HS-5 (cell line): ENCODE measurements at regions not wholly inside any gene's neighbourhood (a gene's known extent, or its start where the extent isn't known, plus 50 kb on each side); places are given as distances from the start of the nearest gene placed in this dataset.
"Not testable (repeated sequence)": the region's sequence is repeated elsewhere in the genome, so short reads cannot be mapped to it uniquely, and the experiment has no call there.

ENCODE experiments used
- DNase-seq: peaks from one replicate; pipeline ENCODE4 v3.0.0-alpha.2; 2012; ENCODE audit warnings: low read depth

DNA sequence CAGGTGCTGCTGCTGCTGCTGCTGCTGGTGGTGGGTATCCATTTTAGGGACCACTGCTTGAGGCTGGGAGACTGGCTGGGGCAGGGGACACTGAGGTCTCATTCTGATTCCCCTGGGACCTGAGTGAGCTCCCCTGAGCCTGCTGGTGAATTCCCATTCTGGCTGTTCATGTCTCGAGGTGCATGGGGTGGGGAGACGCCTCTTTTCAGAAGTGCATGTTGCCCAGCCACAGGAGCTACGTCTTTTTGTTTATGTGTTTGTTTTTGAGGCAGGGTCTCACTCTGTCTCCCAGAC is 133.4 kb downstream of the RHOU start:
- DNase-seq: no peak

DNA sequence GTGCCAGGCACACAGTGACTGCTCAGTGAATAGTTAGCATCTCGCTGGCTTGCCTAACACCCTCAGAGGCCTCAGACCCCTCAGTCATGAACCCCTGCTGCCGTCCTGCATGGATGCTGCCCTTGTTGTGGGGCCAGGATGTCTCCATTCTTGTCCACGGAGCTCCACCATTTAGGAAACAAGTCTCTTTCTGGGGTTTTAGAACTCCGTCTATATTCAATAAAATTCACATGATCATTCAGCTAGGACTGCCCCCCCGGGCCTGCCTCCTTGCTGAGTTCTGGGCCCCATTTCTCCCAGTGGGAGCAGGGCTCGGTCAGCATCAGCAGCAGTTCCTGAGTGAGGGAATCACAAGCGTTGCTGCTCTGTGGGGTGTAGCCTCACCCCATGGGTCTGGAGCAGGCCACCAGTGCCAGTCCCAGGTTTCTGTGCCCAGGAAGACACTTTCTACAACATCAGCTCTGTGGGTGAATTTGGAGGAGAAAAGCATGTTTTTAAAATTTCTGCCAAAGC is 134.1 kb downstream of the RHOU start:
- no peak for DNase-seq

DNA sequence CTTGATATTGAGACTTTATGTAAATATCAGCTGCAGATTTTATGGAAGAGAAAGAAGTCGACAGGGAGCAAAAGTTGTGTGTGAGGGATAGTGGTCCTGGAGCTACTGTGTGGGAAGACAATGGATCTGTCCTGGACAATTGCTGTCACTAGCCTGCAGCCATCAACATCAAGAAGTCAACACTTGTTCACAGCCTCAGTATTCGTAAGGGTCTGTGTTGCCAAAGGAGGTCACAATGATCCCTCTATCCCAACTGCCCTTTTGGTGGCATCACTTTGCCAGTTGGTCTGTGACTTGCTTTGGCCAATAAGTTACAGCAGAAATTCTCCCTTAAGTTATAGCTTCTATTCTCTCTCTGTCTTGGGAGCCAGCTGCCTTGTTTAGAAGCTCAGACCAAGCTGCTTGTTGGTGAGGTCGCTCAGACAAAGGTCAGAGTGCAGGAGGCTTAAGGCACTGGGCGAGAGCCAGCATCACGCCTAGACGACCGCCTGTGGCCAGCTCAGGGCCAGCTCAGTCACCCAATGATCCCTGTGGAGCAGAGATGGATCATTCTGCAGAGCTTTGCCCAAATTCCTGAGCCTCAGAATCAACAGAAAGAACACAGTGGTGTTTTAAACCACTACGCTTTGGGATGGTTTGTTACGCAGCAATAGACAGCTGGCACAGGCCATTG is 134.9 kb downstream of the RHOU start:
- DNase-seq: no peak

DNA sequence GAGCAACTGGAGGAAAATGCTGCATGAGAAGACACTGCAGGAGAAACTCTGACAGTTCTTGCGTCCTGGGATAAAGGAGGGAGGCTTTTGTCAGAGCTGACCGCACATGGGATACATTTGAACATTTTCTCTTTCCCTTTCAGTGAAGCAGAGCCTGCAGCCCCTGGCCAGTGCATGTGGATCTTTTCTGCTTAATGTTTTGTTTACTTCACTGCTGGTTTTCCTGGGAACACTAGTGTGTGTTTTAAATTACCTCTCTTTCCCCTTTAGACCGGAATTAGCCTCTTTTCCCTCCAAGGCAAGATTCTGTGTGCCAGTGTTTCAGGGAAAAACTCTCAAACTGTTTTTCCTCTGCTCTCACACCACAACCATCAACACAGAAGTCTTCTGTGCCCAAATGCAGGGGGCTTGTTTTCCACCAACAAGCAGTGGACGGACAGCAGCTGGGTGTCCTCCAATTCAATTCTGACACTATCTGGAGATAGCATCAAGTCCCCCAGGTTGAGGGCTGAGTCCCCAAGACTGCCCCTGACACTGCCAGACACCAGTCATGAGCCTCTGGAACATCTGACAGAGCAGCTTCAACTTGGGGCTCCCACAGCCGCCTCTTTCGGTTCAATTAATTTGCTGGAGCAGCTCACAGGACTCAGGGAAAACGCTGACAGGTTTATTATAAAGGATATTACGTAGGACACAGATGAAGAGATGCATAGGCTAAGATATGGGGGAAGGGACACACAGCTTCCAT is 136.2 kb downstream of the RHOU start:
- no peak for DNase-seq

GRCh38 chr1:228872080-228872479 is 136.8 kb downstream of the RHOU start:
- DNase-seq: no peak

DNA sequence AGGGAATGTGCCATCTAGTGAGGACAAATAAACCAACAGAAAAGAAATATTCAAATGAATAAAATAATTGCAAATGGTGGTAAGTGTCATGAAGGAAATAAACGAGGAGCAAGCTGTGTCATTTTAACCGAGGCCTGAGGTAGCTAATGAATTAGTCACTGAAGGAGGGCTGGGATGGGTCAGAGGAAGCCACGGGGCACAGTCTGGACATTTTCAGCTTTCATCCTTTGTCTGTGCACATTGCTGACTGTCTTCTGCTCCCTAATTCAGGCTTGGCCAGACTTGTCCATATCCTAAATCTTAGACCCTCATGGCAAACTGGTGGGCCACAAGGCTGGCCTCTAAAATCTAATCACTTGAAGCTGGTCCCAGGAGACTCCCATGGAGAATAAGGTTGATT is 138.4 kb downstream of the RHOU start:
- DNase-seq: no peak

- DNase-seq: no peak
Measured at GRCh38 chr1:228875741-228876140, 140.5 kb downstream of the RHOU start.

DNA sequence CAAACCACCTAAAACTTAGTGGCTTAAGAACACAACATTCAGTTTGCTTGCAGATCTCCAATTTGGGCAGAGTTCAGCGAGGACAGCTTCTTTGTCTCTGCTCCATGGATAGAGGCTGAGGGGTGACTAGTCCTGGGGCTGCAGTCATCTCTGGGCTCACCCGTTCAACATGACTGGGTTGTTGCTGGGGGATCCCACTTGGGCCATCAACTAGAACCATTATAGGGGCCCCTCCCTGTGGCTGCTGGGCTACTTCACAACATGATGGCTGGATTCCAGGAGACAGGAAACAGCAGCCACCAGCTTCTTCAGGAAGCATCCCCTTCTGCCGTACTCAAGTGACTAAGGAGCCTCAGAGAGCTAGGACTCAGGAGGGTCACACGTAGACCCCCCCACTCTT is 140.9 kb downstream of the RHOU start:
- no peak for DNase-seq

GRCh38 chr1:228879164-228879563 is 143.9 kb downstream of the RHOU start:
- DNase-seq: no peak

DNA sequence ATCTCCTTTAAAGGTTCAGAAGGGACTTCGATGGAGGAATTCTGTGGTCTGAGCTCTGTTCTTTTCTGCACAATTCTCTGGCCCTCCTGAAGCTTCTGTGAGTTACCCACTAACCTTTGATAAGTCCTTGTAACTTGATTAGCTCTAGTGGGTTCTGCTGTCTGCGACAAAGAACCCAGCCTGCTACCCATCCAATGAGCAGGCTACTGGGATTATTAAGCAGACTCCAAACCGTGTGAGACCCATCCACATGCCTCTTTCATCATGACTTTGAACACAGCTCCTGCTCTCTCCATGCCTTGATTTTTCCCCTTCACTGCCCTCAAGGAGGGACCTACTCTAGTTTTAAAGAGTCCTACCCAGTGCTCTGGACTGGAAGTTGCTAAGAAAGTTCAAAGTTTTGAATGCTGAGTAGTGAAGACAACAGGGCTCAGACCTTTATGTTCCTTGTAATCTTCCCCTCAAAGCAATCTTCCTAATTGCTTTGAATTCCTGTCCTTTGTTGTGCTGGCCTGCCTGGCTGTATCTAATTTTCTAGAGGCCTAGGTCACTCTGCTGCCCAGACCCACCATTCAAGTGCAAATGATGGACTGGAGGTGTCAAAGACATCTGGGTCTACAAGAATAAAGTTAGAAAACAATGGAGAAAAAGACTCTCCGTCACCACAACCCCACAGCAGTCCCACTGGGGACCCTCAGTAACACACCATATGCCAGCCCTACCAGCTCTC is 146.9 kb downstream of the RHOU start:
- DNase-seq: no peak

GRCh38 chr1:228882771-228883450 is 147.6 kb downstream of the RHOU start:
- DNase-seq: no peak

GRCh38 chr1:228883535-228883934 is 148.3 kb downstream of the RHOU start:
- DNase-seq: no peak

DNA sequence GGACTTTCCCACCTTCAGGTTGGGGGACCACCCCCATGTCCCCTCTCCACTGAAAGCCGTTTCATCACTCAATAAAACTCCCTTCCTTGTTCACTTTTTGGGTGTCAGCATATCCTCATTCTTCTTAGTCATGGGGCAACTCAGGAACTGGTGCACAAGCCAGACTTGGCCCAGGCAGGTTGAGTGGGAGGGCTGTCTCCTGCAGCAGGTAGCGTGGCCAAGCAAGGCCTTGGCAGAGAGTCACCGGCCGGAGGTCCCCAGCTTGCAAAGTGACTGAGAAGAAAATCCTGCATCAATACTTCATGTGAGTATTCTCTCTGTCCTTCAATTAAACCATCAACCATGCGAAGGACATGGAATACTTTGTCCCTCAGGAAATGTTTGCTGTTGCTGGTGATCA is 148.9 kb downstream of the RHOU start:
- no peak for DNase-seq

DNA sequence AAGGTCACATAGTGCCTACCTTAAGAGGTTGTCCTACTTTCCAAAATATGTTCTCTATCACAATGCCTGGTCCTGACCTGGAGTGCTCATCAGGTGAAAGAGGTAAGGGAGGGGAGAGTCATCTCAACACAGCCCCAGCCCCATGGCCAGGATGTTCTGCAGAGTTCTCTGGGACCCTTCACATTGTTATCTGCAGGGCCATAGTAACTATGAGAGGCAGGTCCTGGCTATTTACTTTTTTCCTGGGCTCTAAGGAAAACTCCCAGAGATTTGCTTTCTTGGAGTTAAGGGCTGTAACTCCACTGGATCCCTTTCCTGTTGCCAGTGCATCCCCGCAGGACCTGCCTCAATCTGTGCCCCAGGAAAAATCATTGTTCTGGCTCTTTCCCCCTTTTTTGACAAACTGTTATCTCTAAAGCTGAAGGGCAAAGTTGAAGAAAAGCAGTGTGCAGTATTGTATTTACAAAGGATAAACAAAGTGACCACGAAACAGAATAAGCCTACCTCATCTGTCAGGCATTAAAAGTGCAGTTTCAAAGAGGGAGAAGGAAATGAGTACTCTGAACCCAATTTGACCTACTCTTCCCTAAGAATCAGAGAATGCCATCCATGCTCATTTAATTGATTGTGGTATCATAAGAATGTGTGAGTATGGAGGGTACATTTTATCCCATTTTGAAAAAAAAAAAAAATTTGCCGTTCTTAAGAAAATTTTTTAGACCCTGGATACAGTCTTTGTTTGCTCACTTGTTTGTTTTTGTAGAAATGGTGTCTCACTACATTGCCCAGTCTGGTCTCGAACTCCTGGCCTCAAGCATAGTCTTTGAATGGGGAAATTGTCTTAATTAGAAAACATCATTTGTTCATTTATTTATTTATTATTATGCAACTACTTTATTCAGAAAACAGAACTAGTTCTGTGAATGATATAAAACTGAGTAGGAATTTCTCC is 149.6 kb downstream of the RHOU start:
- no peak for DNase-seq

- no peak for DNase-seq
Measured at GRCh38 chr1:228885845-228886244, 150.6 kb downstream of the RHOU start.

- DNase-seq: no peak
Measured at GRCh38 chr1:228887101-228887500, 151.8 kb downstream of the RHOU start.

DNA sequence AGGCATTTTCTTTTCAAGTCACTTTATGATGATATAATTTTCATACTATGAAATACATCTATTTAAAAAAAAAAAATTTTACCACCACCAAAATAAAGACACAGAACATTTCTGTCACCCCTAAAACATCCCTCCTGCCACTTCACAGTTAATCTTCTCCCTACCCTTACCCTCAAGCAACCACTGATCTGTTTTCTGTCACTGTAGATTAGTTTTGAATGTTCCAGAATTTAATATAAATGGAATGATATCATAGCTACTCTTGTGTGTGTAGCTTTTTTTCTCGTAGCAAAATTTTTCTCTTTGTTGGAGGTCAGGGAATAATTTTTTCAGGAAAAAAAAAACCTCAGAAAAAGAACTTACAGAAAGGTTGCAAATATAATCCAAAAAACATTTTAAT is 152.7 kb downstream of the RHOU start:
- DNase-seq: no peak

GRCh38 chr1:228889289-228889688 is 154.0 kb downstream of the RHOU start:
- DNase-seq: no peak

DNA sequence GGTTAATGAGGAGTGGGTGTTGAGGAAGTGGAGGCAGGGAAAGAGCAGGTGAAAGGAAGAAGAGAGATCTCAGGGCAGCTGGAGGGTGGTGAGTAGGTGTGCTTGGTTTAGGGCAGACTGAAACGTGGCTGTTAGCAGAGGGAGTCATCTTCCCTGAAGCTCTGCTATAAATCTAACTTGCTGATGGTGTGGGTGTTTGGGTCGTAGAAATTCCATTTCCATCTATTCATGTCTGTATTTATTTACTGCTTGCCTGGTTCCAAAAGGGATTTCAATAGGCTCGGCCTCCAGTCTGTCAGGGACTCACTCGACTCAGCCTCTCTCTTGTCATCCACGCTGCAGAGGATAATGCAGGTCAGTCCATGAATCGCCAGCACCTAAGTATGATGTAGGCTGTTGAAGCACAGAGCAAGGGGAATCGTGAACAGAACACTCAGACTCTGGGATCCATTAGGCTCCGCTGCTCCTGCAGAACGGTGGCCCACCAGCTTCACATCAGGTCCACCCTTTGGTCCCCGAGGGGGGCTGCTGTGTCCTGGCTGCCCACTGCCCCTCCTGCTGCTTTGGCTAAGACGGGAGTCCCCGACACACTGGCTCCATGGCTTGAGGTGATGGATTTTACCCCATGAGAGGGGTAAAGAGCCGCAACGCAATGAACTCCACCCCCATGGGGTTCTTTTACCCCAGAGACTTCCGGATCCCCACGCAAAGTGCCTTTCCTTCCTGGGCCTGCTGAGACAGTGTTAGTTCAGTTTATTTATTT is 156.2 kb downstream of the RHOU start:
- no peak for DNase-seq

DNA sequence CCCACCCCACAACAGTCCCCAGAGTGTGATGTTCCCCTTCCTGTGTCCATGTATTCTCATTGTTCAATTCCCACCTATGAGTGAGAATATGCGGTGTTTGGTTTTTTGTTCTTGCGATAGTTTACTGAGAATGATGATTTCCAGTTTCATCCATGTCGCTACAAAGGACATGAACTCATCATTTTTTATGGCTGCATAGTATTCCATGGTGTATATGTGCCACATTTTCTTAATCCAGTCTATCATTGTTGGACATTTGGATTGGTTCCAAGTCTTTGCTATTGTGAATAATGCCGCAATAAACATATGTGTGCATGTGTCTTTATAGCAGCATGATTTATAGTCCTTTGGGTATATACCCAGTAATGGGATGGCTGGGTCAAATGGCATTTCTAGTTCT is 156.9 kb downstream of the RHOU start:
- DNase-seq: not testable (repeated sequence)
